Gastrocnemius medialis (tissue), 4 donors: ENCODE measurements at regions not wholly inside any gene's neighbourhood (a gene's known extent, or its start where the extent isn't known, plus 50 kb on each side); places are given as distances from the start of the nearest gene placed in this dataset.

Experiments
- CTCF ChIP-seq, 5 experiments: fragments of 450-650 bp in 3 of 5; fragments of 200-600 bp in 2 of 5; sonication (generic) in 2 of 5; IDR thresholded peaks in 4 of 5; conservative IDR thresholded peaks in 1 of 5; 1 replicate in 4 of 5; 2 replicates in 1 of 5; pipeline ENCODE4 v1.5.1; 2016 to 2019; ENCODE audit warnings: antibody characterized with exemption in 5 of 5, mild to moderate bottlenecking in 3 of 5, moderate library complexity in 3 of 5
- POLR2A ChIP-seq, 2 donors: fragments of 450-650 bp; IDR thresholded peaks; one replicate each; pipeline ENCODE4 v1.6.1; 2017; ENCODE audit warnings: antibody characterized with exemption in 2 of 2, mild to moderate bottlenecking in 2 of 2, moderate library complexity in 2 of 2

GRCh38 chr4:81541161-81541945 is 69.6 kb upstream of the RASGEF1B start:
- TF ChIP-seq CTCF (IDR thresholded peaks at IDR 0.05 in 4 of 5, conservative IDR thresholded peaks at IDR 0.05 in 1 of 5), result no peak
- no peak for TF ChIP-seq POLR2A (IDR thresholded peaks at IDR 0.05)
